ENCODE measurements at regions not wholly inside any gene's neighbourhood (a gene's known extent, or its start where the extent isn't known, plus 50 kb on each side); places are given as distances from the start of the nearest gene placed in this dataset.
A peak's percentile ranks its signal among the peaks of the same experiment; 100 is the strongest.
"Not testable (repeated sequence)": the region's sequence is repeated elsewhere in the genome, so short reads cannot be mapped to it uniquely, and the experiment has no call there.

GRCh38 chr5:162209005-162209605 lies 141.5 kb downstream of the GABRG2 start:
- peak; percentile 64 to 65 for DNase-seq

GRCh38 chr5:162214551-162214950 lies 147.0 kb downstream of the GABRG2 start:
- no peak for DNase-seq

GRCh38 chr5:162217037-162217436 lies 149.5 kb downstream of the GABRG2 start:
- DNase-seq, result no peak

- no peak for DNase-seq
These were observed 154.3 kb downstream of the GABRG2 start for GRCh38 chr5:162221910-162222309.

GRCh38 chr5:162227075-162227474 lies 159.5 kb downstream of the GABRG2 start:
- DNase-seq, result peak in 1 of 2 experiments; percentile 12

GRCh38 chr5:162230348-162230747 lies 162.8 kb downstream of the GABRG2 start:
- DNase-seq, result no peak

GRCh38 chr5:162231522-162231921 lies 163.9 kb downstream of the GABRG2 start:
- no peak for DNase-seq

- DNase-seq, result no peak
These were observed 173.2 kb downstream of the GABRG2 start for GRCh38 chr5:162240734-162241133.

GRCh38 chr5:162242416-162242815 lies 174.8 kb downstream of the GABRG2 start:
- no peak for DNase-seq

GRCh38 chr5:162243651-162244050 lies 176.1 kb downstream of the GABRG2 start:
- DNase-seq, result no peak

GRCh38 chr5:162248107-162248713 lies 180.6 kb downstream of the GABRG2 start:
- DNase-seq, result no peak

- DNase-seq, result no peak
These were observed 189.1 kb downstream of the GABRG2 start for GRCh38 chr5:162256711-162257110.

- no peak for DNase-seq
These were observed 201.3 kb downstream of the GABRG2 start for GRCh38 chr5:162268694-162269481.

- DNase-seq, result no peak
These were observed 204.8 kb downstream of the GABRG2 start for GRCh38 chr5:162272417-162272816.

GRCh38 chr5:162274679-162275078 lies 207.1 kb downstream of the GABRG2 start:
- DNase-seq, result no peak

- DNase-seq, result not testable (repeated sequence)
These were observed 207.8 kb downstream of the GABRG2 start for GRCh38 chr5:162275387-162275786.

- peak; percentile 10 to 26 for DNase-seq
These were observed 214.6 kb downstream of the GABRG2 start for GRCh38 chr5:162282191-162282590.

- DNase-seq, result no peak
These were observed 216.0 kb downstream of the GABRG2 start for GRCh38 chr5:162283609-162284008.

GRCh38 chr5:162288647-162289296 lies 221.2 kb downstream of the GABRG2 start:
- DNase-seq, result no peak

GRCh38 chr5:162289489-162289888 lies 221.9 kb downstream of the GABRG2 start:
- DNase-seq, result no peak

GRCh38 chr5:162299793-162300192 lies 232.2 kb downstream of the GABRG2 start:
- DNase-seq, result no peak

GRCh38 chr5:162301356-162301755 lies 233.8 kb downstream of the GABRG2 start:
- DNase-seq, result no peak

- no peak for DNase-seq
These were observed 255.9 kb downstream of the GABRG2 start for GRCh38 chr5:162323466-162323865.

GRCh38 chr5:162324328-162324727 lies 256.8 kb downstream of the GABRG2 start:
- DNase-seq, result no peak
